HG02884 (cell line): ENCODE measurements at regions not wholly inside any gene's neighbourhood (a gene's known extent, or its start where the extent isn't known, plus 50 kb on each side); places are given as distances from the start of the nearest gene placed in this dataset.

Experiments used
- ATAC-seq: cut with Tn5 transposase; IDR thresholded peaks from one replicate; pipeline ENCODE4 v1.9.1; 2021; ENCODE audit warnings: mild to moderate bottlenecking, moderate library complexity; ENCODE audit not compliant: unreplicated experiment

GRCh38 chr10:56679578-56679977 lies 318.5 kb upstream of the ZWINT start:
- no peak for ATAC-seq

GRCh38 chr10:56662765-56663447 lies 301.8 kb upstream of the ZWINT start:
- ATAC-seq, result peak; percentile 92

GRCh38 chr10:56653289-56653688 lies 292.2 kb upstream of the ZWINT start:
- peak; percentile 82 for ATAC-seq

- ATAC-seq, result no peak
These were observed 285.5 kb upstream of the ZWINT start for GRCh38 chr10:56646329-56647111.

- ATAC-seq, result peak; percentile 99
These were observed 272.9 kb upstream of the ZWINT start for GRCh38 chr10:56633876-56634452.

GRCh38 chr10:56632537-56632936 lies 271.5 kb upstream of the ZWINT start:
- ATAC-seq, result no peak

- ATAC-seq, result peak; percentile 39
These were observed 263.0 kb upstream of the ZWINT start for GRCh38 chr10:56624082-56624481.

GRCh38 chr10:56623064-56623463 lies 262.0 kb upstream of the ZWINT start:
- no peak for ATAC-seq

GRCh38 chr10:56622335-56622973 lies 261.4 kb upstream of the ZWINT start:
- peak; percentile 90 for ATAC-seq

GRCh38 chr10:56606202-56606601 lies 245.1 kb upstream of the ZWINT start:
- ATAC-seq, result no peak

- no peak for ATAC-seq
These were observed 244.0 kb upstream of the ZWINT start for GRCh38 chr10:56605051-56605450.

GRCh38 chr10:56604624-56605023 lies 243.6 kb upstream of the ZWINT start:
- no peak for ATAC-seq

GRCh38 chr10:56599201-56599600 lies 238.1 kb upstream of the ZWINT start:
- no peak for ATAC-seq

- no peak for ATAC-seq
These were observed 235.2 kb upstream of the ZWINT start for GRCh38 chr10:56596257-56596656.

GRCh38 chr10:56593120-56593519 lies 232.1 kb upstream of the ZWINT start:
- no peak for ATAC-seq

GRCh38 chr10:56586461-56586891 lies 225.4 kb upstream of the ZWINT start:
- ATAC-seq, result no peak

- ATAC-seq, result no peak
These were observed 224.6 kb upstream of the ZWINT start for GRCh38 chr10:56585447-56586171.

GRCh38 chr10:56583316-56583715 lies 222.3 kb upstream of the ZWINT start:
- ATAC-seq, result no peak

GRCh38 chr10:56567580-56567979 lies 206.5 kb upstream of the ZWINT start:
- ATAC-seq, result no peak

GRCh38 chr10:56561336-56561735 lies 200.3 kb upstream of the ZWINT start:
- no peak for ATAC-seq

GRCh38 chr10:56551037-56551436 lies 190.0 kb upstream of the ZWINT start:
- no peak for ATAC-seq
